GM18520 (cell line): ENCODE measurements at regions not wholly inside any gene's neighbourhood (a gene's known extent, or its start where the extent isn't known, plus 50 kb on each side); places are given as distances from the start of the nearest gene placed in this dataset.
"Not testable (repeated sequence)": the region's sequence is repeated elsewhere in the genome, so short reads cannot be mapped to it uniquely, and the experiment has no call there.

Experiments used
- ATAC-seq: cut with Tn5 transposase; IDR thresholded peaks from one replicate; pipeline ENCODE4 v1.9.1; 2021; ENCODE audit not compliant: unreplicated experiment

- not testable (repeated sequence) for ATAC-seq
Observed at GRCh38 chr2:87565116-87565515, 182.8 kb upstream of the PLGLB2 start.

GRCh38 chr2:87566531-87566930 is 181.4 kb upstream of the PLGLB2 start:
- not testable (repeated sequence) for ATAC-seq

- not testable (repeated sequence) for ATAC-seq
Observed at GRCh38 chr2:87567093-87567492, 180.8 kb upstream of the PLGLB2 start.

GRCh38 chr2:87567912-87568311 is 180.0 kb upstream of the PLGLB2 start:
- not testable (repeated sequence) for ATAC-seq

- ATAC-seq: not testable (repeated sequence)
Observed at GRCh38 chr2:87568554-87569278, 179.2 kb upstream of the PLGLB2 start.

- ATAC-seq: not testable (repeated sequence)
Observed at GRCh38 chr2:87569689-87570397, 178.0 kb upstream of the PLGLB2 start.

GRCh38 chr2:87571889-87572465 is 175.9 kb upstream of the PLGLB2 start:
- not testable (repeated sequence) for ATAC-seq

- ATAC-seq: not testable (repeated sequence)
Observed at GRCh38 chr2:87572906-87573305, 175.0 kb upstream of the PLGLB2 start.

GRCh38 chr2:87573386-87574192 is 174.3 kb upstream of the PLGLB2 start:
- ATAC-seq: not testable (repeated sequence)

- not testable (repeated sequence) for ATAC-seq
Observed at GRCh38 chr2:87574193-87575119, 173.4 kb upstream of the PLGLB2 start.

GRCh38 chr2:87575138-87575537 is 172.7 kb upstream of the PLGLB2 start:
- not testable (repeated sequence) for ATAC-seq

GRCh38 chr2:87577358-87577757 is 170.5 kb upstream of the PLGLB2 start:
- not testable (repeated sequence) for ATAC-seq

- not testable (repeated sequence) for ATAC-seq
Observed at GRCh38 chr2:87582152-87582551, 165.7 kb upstream of the PLGLB2 start.

- not testable (repeated sequence) for ATAC-seq
Observed at GRCh38 chr2:87582579-87582978, 165.3 kb upstream of the PLGLB2 start.

- not testable (repeated sequence) for ATAC-seq
Observed at GRCh38 chr2:87583370-87583769, 164.5 kb upstream of the PLGLB2 start.

- ATAC-seq: not testable (repeated sequence)
Observed at GRCh38 chr2:87583803-87584202, 164.1 kb upstream of the PLGLB2 start.

GRCh38 chr2:87584268-87584906 is 163.5 kb upstream of the PLGLB2 start:
- ATAC-seq: not testable (repeated sequence)

- ATAC-seq: not testable (repeated sequence)
Observed at GRCh38 chr2:87587934-87588333, 160.0 kb upstream of the PLGLB2 start.

- not testable (repeated sequence) for ATAC-seq
Observed at GRCh38 chr2:87592974-87593373, 154.9 kb upstream of the PLGLB2 start.
